ENCODE measurements at regions not wholly inside any gene's neighbourhood (a gene's known extent, or its start where the extent isn't known, plus 50 kb on each side); places are given as distances from the start of the nearest gene placed in this dataset.
A peak's percentile ranks its signal among the peaks of the same experiment; 100 is the strongest.
"Not testable (repeated sequence)": the region's sequence is repeated elsewhere in the genome, so short reads cannot be mapped to it uniquely, and the experiment has no call there.

DNA sequence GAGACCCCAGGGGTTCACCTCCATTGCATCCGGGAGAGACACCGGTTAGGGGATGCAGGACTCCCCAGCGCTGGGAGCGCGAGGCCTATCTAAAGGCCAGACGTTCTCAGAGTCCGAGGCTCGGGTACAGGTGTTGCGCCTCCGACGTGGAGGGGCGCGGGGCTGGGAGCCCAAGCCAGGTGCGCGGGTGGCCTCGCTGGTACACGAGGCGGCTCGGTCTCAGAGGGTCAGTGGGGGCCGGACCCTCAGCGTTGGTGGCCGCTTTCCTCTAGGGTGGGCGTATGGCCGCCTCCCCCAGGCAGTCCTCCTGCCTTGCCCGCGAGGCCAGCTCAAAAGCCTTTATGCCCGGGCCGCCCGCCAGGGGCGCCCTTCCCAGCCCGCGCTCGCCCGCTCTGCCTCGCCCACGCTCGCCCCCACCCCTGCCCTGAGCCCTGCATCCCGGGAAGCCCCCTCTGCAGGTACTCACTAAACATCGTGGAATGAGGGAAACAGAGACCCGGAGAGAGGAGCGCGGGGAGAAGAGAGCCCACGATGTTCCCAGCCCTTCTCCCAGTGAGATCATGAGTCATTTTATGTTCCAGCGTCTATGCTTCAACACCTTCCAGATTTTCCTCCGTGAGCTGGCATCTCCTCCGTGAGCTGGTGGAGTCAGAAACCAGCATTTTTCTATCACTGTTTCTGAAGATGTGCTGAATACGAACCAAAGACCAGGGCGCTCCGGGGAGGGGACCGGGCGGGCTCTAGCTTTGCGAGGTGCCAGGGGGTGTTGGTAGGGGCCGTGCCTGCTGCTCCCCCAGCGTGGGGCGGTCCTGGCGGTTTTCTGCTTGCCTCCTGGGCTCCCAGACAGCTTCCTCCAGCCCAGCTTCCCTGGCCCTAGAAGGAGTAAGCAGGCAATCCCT, 73.8 kb downstream of the DIO3 start:
- DNase-seq, result no peak

DNA sequence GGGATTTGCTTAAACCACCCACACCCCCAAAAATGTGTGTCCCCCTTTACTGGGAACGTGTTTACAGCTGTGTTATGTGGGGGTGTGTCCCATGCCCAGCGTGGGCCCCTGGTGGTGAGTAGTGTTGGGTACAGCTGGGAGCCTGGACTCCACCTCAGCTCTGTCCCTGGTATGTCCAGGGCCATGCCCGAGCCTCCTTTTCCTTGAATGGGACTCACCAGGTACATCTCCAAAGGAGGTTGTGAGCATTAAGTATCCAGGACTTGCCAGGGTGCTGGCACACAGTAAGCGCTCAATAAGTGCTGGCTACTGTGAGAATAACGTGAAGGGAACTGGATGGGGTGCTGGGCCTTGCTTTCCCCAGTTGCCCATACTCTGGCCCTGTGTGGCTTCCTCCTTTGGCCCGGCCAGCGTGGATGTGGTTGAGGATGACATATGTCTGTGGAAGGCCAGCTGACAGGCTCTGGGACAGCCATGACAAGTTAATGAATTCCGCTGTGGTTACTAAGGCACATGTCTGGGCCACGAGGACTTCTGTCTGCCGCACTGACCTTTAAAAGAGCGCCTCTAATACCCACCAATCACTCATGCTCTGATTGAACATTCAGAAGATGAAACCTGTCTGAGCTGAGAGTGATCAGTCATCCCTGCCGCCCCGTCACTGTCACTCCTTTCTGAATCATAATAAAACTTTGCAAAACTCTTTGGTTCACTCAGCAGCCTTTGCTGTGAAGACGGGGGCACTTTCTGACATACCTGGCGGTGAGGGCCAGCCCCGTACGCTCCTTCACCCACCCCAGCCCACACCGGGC, 74.7 kb downstream of the DIO3 start:
- DNase-seq, result no peak

DNA sequence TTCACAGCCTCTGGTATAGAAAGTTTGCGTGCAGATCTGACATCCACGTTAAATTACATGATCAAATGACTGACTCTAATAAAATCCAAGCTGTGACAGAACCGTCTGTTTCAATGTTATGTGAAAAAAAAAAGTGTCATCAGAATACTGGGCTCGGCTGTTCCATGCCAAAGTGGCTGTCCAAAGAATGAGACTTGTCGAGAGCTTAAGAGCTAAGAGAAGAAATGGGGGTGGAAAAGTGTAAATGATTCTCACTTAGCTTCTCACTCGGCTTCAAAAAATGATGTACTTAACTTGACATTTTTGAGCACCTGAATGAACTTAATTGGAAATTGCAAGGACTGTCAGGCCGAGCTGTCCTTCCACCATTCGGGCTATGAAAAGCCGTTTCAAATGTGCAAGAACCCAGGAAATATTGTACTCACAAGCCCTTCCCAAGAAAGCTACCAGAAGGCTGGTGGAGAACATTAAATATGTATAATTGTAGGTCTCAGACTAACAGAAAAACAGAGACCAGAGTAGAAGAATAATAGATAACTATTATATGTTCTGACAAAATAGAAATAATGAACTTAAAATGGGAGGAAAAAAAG, 78.0 kb downstream of the DIO3 start:
- DNase-seq, result peak; percentile 5

DNA sequence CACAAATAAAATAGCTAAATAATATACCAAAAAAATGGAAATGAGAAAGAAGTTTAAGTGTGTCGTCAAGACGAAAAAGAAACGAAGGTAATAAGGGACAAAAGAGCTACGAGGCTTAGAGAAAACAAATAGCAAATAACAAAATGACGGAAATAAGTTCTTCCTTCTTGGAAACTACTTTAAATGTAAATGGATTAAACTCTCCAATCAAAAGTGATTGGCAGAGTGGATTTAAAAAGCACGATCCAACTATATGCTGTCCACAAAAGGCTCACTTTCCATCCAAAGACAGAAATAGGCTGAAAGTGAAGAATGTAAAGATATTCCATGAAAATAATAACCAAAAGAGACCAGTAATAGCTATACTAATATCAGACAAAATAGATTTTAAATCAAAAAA, 82.4 kb downstream of the DIO3 start:
- no peak for DNase-seq

DNA sequence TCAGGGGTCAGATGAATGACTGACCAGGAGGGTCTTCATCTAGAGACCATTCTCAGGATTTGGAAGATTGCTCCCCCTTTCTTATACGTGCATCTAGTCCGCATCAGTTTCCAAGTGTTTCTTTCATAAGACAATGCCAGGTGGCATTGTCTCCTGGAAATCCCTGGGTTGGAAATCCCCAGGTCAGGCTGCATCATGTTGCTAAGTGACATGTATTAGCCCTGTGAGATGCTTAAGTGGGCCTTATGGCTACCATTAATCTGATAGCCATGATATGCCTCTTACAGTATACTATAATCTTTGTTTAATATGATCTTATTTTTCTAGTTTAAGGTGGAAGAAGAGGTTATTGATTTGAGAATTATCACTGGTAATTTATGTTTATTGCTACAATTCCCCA, 92.8 kb downstream of the DIO3 start:
- no peak for DNase-seq

DNA sequence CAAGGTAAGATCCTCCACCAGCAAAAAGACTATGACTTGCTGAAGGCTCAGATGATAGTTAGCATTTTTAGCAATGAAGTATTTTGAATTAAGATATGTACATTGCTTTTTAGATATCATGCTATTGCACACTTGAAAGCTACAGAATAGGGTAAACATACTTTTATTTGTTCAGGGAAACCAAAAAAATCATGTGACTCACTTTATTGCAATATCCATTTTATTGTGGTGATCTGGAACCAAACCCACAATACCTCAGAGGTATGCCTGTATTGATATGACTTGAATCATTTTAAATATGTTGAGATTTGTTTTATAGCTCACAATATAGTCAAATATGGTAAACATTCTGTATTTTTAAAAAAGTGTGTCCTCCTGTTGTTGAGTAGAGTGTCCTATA, 96.1 kb downstream of the DIO3 start:
- DNase-seq, result no peak

DNA sequence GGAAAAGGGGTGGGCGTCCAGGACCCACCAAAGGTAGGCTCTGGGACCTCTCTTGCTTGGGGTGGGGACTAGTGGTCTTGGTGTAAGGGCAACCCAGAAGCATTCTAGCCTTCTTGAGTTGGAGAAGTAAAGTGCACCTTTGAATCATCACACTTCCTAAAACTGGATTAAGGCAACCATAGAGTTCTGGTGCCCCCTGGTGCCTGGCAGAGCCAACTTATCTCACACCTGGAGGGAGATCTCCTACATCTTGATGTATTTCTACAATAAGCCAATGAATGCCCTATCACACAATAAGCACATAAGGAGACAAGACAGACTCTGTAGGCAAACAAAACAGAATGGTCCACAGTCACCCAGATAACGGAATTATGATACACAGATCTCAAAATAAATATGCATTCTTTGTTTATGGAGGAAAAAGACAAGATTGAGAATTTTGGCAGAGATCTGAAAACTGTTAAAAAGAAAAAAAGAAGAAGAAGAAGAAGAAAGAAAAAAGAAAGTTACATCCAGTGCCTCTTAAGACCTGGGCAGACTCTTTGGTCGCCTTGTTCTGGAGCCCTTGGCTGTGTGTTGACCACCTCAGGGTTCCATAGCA, 95.9 kb upstream of the PPP2R5C start:
- peak; percentile 64 for DNase-seq

DNA sequence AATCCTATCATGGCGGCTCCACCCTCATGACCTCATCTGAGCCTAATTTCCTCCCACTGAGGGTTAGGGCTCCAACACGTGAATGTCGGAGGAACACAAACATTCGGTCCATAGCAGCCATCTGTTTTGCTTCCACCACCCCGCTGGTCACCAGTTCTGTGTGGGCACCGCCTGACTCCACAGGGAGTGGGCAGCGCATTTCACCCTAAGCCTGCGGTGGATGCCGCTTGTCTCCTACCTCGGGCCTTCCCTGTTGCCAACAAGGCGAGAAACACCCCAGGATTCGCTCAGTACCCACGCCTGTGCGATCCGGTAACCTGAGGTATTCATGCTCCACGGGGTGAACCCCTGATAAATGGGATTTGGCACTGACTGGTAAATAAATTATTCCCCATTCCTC, 95.2 kb upstream of the PPP2R5C start:
- DNase-seq, result no peak

DNA sequence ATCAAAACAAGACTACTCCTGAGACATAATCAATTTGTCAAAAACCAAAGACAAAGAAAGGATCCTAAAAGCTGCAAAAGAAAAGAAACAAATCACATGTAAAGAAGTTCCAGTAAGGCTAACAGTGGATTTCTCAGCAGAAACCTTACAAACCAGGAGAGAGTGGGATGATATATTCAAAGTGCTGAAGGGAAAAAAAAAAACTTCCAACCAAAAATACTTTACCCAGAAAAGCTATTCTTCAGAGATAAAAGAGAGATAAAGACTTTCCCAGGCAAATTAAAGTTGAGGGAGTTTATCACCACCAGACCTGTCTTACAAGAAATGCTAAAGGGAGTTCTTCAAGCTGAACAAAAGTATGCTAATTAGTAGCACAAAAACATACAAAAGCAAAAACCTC, 91.9 kb upstream of the PPP2R5C start:
- DNase-seq, result no peak

DNA sequence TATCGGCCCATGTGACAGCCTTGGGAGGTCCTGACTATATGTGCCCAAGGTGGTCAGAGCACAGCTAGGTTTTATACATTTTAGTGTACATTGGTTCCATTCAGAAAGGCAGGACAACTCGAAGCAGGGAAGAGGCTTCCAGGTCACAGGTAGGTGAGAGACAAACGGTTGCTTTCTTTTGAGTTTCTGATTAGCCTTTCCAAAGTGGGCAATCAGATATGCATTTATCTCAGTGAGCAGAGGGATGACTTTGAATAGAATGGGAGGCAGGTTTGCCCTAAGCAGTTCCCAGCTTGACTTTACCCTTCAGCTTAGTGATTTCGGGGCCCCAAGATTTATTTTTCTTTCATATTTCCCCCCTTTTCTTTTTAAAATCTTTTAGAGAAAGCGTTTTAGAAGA, 87.6 kb upstream of the PPP2R5C start:
- no peak for DNase-seq

DNA sequence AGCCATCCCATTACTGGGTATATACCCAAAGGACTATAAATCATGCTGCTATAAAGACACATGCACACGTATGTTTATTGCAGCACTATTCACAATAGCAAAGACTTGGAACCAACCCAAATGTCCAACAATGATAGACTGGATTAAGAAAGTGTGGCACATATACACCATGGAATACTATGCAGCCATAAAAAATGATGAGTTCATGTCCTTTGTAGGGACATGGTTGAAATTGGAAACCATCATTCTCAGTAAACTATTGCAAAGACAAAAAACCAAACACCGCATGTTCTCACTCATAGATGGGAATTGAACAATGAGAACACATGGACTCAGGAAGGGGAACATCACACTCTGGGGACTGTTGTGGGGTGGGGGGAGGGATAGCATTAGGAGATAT, 85.7 kb upstream of the PPP2R5C start:
- DNase-seq, result not testable (repeated sequence)

DNA sequence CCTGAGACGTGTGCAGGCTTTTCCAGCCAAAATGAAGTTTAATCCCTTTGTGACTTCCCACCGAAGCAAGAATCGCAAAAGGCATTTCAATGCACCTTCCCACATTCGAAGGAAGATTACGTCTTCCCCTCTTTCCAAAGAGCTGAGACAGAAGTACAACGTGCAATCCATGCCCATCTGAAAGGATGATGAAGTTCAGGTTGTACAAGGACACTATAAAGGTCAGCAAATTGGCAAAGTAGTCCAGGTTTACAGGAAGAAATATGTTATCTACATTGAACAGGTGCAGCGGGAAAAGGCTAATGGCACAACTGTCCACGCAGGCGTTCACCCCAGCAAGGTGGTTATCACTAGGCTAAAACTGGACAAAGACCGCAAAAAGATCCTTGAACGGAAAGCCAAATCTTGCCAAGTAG, 83.6 kb upstream of the PPP2R5C start:
- not testable (repeated sequence) for DNase-seq

DNA sequence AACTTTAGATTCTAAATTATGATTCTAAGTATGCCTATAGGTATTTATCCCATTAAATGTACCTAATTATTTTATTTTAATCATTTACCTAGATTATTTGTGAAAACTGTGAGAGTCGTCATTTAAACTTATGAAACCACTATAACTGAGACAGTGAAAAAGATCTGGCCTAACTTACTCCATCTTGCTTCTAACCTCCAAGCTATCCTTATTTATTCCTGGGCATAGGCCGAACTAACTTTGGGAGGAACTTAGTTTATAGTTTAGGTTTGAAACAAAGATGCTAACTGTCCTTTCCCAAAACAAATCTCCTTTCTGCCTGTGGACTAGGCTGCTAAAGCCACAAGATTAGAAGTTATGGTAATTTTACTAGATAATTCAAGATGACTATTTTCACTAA, 79.7 kb upstream of the PPP2R5C start:
- DNase-seq, result no peak

DNA sequence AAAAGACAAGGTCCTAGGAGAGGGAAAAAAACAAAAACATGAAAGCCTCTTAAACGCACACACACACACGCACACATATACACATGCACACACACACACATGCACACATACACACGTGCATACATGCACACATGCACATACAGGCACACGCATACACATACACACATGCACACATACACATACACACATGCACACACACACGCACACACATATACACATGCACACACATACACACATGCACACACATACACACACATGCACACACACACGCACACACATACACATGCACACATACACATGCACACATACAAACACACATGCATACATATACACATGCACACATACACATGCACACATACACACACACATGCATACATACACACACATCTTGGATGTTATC, 78.1 kb upstream of the PPP2R5C start:
- no peak for DNase-seq

DNA sequence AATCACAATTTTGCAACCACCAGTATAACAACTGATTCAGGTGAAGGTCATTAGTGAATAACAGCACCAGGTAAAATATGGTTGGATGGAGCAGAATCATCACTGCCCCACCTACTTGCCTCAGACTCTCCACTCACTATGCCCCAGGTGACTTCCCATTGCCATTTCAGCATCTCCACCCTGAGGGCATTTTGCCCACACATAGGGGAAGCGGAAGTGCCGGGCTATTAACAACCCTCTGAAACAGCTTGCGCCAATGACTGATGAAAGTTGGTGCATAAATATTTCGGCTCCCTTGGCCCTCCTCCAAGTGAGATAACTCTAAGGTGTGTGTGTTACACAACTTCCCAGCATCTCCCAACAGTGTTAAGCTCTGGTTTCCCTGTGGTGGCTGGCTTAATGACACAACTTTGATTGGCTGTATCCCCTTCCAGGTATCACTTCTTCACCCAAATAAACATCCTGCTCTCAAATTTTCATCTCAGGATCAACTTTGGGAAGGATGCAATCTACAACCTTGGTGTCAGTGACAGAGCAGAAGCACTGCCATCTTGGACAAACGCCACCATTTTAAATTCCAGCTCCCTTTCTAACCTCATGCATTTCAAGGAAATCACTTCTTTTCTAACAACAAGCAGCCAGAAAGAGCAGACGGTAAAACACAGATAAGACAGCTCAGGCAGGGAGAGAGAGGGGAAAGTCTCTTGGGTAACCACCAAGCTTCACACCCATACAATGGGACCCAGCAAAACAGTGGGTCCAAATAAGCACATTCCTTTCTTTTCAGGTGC, 73.6 kb upstream of the PPP2R5C start:
- DNase-seq, result no peak

DNA sequence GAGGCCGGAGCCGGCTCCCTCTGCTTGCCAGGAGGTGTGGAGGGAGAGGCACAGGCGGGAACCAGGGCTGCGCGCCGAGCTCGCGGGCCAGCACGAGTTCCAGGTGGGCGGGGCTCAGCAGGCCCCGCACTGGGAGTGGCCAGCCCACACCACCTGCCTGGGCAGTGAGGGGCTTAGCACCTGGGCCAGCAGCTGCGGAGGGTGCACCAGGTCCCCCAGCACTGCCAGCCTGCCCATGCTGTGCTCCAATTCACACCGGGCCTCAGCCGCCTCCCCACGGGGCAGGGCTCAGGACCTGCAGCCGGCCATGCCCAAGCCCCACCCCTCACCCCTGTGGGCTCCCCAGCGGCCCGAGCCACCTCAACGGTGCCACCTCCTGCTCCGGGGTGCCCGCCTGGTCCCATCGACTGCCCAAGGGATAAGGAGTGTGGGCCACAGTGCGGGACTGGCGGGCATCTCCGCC, 72.4 kb upstream of the PPP2R5C start:
- DNase-seq, result no peak

DNA sequence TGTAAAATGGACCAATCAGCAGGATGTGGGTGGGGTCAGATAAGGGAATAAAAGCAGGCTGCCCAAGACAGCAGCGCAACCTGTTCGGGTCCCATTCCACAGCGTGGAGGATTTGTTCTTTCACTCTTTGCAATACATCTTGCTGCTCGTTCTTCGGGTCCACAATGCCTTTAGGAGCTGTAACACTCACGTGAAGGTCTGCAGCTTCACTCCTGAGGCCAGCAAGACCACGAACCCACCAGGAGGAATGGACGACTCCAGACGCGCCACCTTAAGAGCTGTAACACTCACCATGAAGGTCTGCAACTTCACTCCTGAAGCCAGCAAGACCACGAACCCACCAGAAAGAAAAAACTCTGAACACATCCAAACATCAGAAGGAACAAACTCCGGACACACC, 71.5 kb upstream of the PPP2R5C start:
- DNase-seq, result not testable (repeated sequence)

DNA sequence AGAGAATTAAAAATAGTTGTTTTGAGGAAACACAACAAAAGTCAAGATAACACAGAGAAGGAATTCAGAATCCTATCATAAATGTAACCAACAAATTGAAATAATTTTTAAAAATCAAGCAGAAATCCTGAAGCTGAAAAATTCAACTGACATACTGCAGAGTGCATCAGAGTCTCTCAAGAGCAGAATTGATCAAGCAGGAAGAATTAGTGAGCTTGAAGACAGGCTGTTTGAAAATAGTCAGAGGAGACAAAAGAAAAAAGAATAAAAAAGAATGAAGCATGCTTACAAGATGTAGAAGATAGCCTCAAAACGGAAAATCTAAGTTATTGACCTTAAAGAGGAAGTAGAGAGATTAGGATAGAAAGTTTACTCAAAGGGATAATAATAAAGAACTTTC, 65.8 kb upstream of the PPP2R5C start:
- DNase-seq, result no peak

DNA sequence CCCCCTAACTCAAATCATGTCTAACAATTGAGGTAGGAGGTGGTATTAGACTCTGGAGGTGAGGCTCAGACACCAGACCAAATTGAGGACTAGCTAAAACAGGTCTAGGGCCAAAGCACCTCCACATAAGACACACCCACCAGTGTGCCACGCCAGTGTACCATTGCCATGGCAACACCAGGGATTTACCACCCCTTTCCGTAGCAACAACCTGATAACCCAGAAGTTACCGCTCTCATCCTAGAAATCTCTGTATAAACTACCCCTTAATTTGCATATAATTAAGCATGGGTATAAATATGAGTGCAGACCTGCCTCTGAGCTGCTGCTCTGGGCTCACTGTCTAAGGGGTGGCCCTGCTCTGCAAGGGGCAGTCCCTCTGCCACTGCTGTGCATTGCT, 57.4 kb upstream of the PPP2R5C start:
- DNase-seq, result no peak

DNA sequence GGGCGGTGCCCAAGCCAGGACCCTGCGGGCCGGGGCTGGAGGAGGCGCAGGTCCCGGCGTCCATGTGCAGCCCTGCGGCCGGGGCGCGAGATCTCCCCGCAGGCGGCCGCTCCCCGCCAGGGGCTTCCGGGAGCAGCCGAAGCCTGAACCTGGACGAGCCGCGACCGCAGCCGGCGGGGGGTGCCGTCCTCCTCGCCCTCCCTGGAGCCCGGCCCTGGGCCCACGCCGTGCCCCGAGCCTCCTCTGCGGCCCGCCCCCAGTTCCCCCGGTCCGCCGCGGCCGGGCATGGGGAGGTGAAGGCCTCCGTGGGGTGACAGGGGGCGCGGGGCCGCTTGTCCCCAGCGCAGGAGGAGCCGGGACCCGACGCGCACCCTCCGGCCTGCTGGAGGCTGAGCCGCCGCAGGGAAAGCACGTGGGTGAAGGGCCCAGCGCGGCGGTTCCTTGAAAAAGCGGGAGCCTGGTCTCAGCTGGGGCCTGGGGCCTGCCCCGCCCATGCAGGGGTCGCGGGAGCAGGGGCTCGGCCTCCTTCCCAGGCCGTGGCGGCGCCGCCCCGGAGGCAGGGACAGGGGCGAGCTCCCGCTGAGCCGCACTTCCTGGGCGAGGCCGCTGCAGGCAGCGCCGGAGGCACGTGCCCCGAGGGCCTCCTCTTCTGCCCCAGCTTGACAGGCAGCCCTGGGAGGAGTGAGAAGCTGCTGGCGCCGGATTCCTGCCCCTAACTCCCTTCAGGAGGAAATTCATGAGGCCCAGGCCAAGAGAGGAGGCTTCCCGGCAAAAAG, 55.6 kb upstream of the PPP2R5C start:
- DNase-seq, result no peak

DNA sequence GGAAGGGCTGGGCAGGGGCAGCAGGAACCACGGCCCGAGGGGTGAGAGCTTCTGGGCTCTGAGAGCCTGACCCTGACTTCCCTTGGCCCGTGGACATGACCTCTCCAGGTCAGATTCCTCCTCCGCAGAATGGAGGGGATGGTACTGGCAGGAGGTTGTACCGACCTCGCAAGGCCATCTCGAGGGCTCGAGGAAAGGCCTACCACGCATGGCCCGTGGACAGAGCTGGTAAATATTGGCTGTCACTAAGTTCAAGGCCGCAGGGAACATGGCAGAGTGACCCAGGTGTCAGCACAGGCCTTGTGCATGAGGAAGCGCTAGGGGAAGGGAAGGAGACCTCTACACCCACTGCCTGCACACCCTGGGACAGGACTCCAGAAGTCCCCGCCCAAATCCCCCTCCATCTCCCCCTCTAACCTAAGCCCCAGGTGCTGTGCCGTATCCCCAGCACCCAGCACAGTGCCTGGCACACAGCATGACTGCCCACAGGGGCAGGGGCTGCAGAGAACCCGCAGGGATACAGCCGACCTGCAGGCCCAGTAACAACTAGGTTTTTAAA, 54.9 kb upstream of the PPP2R5C start:
- DNase-seq, result no peak
